Osteocyte (in vitro differentiated cells): ENCODE measurements at regions not wholly inside any gene's neighbourhood (a gene's known extent, or its start where the extent isn't known, plus 50 kb on each side); places are given as distances from the start of the nearest gene placed in this dataset.

Experiments
- DNase-seq: peaks from one replicate; pipeline ENCODE4 v3.0.0; 2021; ENCODE audit warnings: mixed read lengths; ENCODE audit not compliant: unreplicated experiment; ENCODE audit errors: extremely low spot score
- H3K27ac Mint-ChIP-seq: one replicate; pipeline ENCODE4 v1.8.0; 2021; ENCODE audit warnings: mild to moderate bottlenecking, mixed read lengths; ENCODE audit not compliant: unreplicated experiment
- H3K27me3 Mint-ChIP-seq: one replicate; pipeline ENCODE4 v1.8.0; 2021; ENCODE audit warnings: mixed read lengths; ENCODE audit not compliant: unreplicated experiment
- H3K36me3 Mint-ChIP-seq: one replicate; pipeline ENCODE4 v1.8.0; 2021; ENCODE audit warnings: mixed read lengths; ENCODE audit not compliant: unreplicated experiment
- H3K4me1 Mint-ChIP-seq: one replicate; pipeline ENCODE4 v1.8.0; 2021; ENCODE audit warnings: mixed read lengths; ENCODE audit not compliant: unreplicated experiment
- H3K4me3 Mint-ChIP-seq: one replicate; pipeline ENCODE4 v1.8.0; 2021; ENCODE audit warnings: mild to moderate bottlenecking, moderate library complexity, mixed read lengths; ENCODE audit not compliant: unreplicated experiment
- H3K9me3 Mint-ChIP-seq: one replicate; pipeline ENCODE4 v1.8.0; 2021; ENCODE audit warnings: mixed read lengths; ENCODE audit not compliant: unreplicated experiment
- CTCF ChIP-seq: fragments of 200-600 bp; sonication (generic); IDR thresholded peaks from 2 replicates; pipeline ENCODE4 v1.5.0; 2021; ENCODE audit warnings: antibody characterized with exemption, mild to moderate bottlenecking, moderate library complexity

DNA sequence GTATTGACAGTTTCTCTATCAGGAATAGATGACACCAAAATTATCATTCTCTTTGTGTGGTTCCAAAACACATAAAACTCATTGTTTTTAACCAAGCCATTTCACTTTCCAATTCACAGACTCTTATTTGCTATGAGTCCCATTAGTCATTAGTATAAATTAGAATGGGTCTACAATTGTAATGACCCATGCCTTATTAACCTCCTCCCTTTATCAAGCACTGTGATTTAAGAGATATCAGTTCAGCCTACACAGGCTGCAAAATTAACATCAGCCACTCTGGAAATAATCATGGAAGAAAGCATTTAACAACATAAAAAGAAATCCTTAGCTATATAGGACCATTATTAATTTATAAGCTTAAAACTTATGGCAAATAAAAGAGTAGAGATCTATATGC, 440.6 kb downstream of the GBE1 start:
- no peaks in the 10 kb centered on the region for H3K4me1 Mint-ChIP-seq
- H3K27ac Mint-ChIP-seq, result no peak overlapping the region
- H3K9me3 Mint-ChIP-seq, result no peaks in the 10 kb centered on the region
- H3K4me3 Mint-ChIP-seq, result no peak overlapping the region
- no peaks in the 10 kb centered on the region for H3K27me3 Mint-ChIP-seq
- no peaks in the 10 kb centered on the region for H3K36me3 Mint-ChIP-seq
- no peak for DNase-seq
- TF ChIP-seq CTCF, result no peak

DNA sequence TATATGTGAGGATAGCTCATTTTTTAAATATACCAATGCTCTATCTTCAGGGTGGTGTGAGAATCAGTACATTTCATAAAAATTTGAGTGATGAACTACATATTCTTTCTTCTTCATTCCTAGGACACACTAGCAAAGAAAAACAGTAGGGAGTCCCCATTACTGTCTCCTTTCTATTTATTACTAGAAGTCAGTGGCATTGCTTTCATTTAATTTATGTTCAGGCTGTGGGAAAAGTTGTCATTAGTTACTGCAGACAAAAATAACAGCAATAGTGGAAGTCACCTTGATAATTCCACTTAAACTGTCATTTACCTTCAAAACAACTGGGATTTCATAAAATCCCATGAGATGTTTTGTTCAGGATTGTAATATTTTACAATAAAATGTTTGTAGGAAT, 446.4 kb downstream of the GBE1 start:
- H3K4me3 Mint-ChIP-seq, result no peak overlapping the region
- no peaks in the 10 kb centered on the region for H3K36me3 Mint-ChIP-seq
- H3K27me3 Mint-ChIP-seq, result no peaks in the 10 kb centered on the region
- no peaks in the 10 kb centered on the region for H3K4me1 Mint-ChIP-seq
- DNase-seq, result no peak
- H3K9me3 Mint-ChIP-seq, result no peaks in the 10 kb centered on the region
- TF ChIP-seq CTCF, result no peak
- H3K27ac Mint-ChIP-seq, result no peak overlapping the region

GRCh38 chr3:81311321-81311720, 450.1 kb downstream of the GBE1 start:
- Mint-ChIP-seq H3K4me1 (peaks cover 1% of the 10 kb centered on the region), H3K27ac (no peak overlapping the region), H3K4me3 (no peak overlapping the region), H3K9me3 (no peaks in the 10 kb centered on the region), H3K36me3 (no peaks in the 10 kb centered on the region), H3K27me3 (no peaks in the 10 kb centered on the region)
- TF ChIP-seq CTCF, result no peak
- no peak for DNase-seq

DNA sequence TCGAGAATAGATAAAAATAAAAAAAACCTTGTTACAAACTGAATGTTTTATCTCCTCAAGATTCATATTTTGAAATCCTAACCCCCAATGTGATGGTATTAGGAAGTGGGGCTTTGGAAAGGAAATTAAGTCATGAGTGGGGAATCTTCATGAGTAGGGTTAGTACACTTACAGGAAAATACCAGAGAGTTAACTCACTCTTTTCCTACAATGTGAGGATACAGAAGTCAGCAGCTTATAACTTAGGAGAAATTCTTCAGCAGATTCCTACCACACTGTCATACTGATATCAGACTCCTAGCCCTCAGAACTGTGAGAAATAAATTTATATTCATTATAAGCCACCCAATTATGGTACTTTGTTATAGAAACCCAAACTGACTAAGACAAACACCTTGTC, 453.1 kb downstream of the GBE1 start:
- Mint-ChIP-seq H3K27ac (no peak overlapping the region), H3K36me3 (no peaks in the 10 kb centered on the region), H3K4me3 (no peak overlapping the region), H3K4me1 (peaks cover 1% of the 10 kb centered on the region), H3K27me3 (no peaks in the 10 kb centered on the region), H3K9me3 (no peaks in the 10 kb centered on the region)
- no peak for DNase-seq
- no peak for TF ChIP-seq CTCF

GRCh38 chr3:81307221-81307620, 454.2 kb downstream of the GBE1 start:
- TF ChIP-seq CTCF, result no peak
- Mint-ChIP-seq H3K4me3 (no peak overlapping the region), H3K27ac (no peak overlapping the region)

More at GRCh38 chr3:81307221-81307620, 454.2 kb downstream of the GBE1 start:
- Mint-ChIP-seq H3K27me3 (no peaks in the 10 kb centered on the region), H3K36me3 (no peaks in the 10 kb centered on the region), H3K9me3 (no peaks in the 10 kb centered on the region), H3K4me1 (peaks cover 1% of the 10 kb centered on the region)
- no peak for DNase-seq
